ENCODE measurements at regions not wholly inside any gene's neighbourhood (a gene's known extent, or its start where the extent isn't known, plus 50 kb on each side); places are given as distances from the start of the nearest gene placed in this dataset.

GRCh38 chr10:88136712-88137111 is 273.3 kb downstream of the PTEN start:
- DNase-seq: no peak

- DNase-seq: no peak
These were observed 275.0 kb downstream of the PTEN start for GRCh38 chr10:88138319-88138848.

GRCh38 chr10:88147000-88147798 is 283.8 kb downstream of the PTEN start:
- DNase-seq: no peak

GRCh38 chr10:88149906-88150305 is 286.5 kb downstream of the PTEN start:
- DNase-seq: no peak

GRCh38 chr10:88150339-88150738 is 286.9 kb downstream of the PTEN start:
- no peak for DNase-seq

GRCh38 chr10:88152728-88153133 is 289.3 kb downstream of the PTEN start:
- DNase-seq: no peak

- no peak for DNase-seq
These were observed 291.3 kb downstream of the PTEN start for GRCh38 chr10:88154596-88155250.

GRCh38 chr10:88156341-88156740 is 292.9 kb downstream of the PTEN start:
- DNase-seq: no peak

GRCh38 chr10:88157981-88158465 is 294.6 kb downstream of the PTEN start:
- DNase-seq: no peak

GRCh38 chr10:88158526-88159122 is 295.2 kb downstream of the PTEN start:
- no peak for DNase-seq

GRCh38 chr10:88159127-88159829 is 295.9 kb downstream of the PTEN start:
- DNase-seq: no peak

GRCh38 chr10:88161070-88161469 is 297.6 kb downstream of the PTEN start:
- DNase-seq: no peak

- no peak for DNase-seq
These were observed 298.3 kb downstream of the PTEN start for GRCh38 chr10:88161756-88162155.

- no peak for DNase-seq
These were observed 299.4 kb downstream of the PTEN start for GRCh38 chr10:88162852-88163251.

GRCh38 chr10:88163572-88163971 is 300.1 kb downstream of the PTEN start:
- no peak for DNase-seq

GRCh38 chr10:88164471-88164870 is 301.0 kb downstream of the PTEN start:
- DNase-seq: peak; percentile 11

- DNase-seq: no peak
These were observed 302.4 kb downstream of the PTEN start for GRCh38 chr10:88165849-88166271.

- no peak for DNase-seq
These were observed 305.0 kb downstream of the PTEN start for GRCh38 chr10:88168171-88169036.

- no peak for DNase-seq
These were observed 305.6 kb downstream of the PTEN start for GRCh38 chr10:88169037-88169319.

GRCh38 chr10:88170628-88171027 is 307.2 kb downstream of the PTEN start:
- no peak for DNase-seq

GRCh38 chr10:88172159-88172558 is 308.7 kb downstream of the PTEN start:
- DNase-seq: no peak

- no peak for DNase-seq
These were observed 311.0 kb downstream of the PTEN start for GRCh38 chr10:88174391-88174790.
